ENCODE measurements at regions not wholly inside any gene's neighbourhood (a gene's known extent, or its start where the extent isn't known, plus 50 kb on each side); places are given as distances from the start of the nearest gene placed in this dataset.
"Not testable (repeated sequence)": the region's sequence is repeated elsewhere in the genome, so short reads cannot be mapped to it uniquely, and the experiment has no call there.

DNA sequence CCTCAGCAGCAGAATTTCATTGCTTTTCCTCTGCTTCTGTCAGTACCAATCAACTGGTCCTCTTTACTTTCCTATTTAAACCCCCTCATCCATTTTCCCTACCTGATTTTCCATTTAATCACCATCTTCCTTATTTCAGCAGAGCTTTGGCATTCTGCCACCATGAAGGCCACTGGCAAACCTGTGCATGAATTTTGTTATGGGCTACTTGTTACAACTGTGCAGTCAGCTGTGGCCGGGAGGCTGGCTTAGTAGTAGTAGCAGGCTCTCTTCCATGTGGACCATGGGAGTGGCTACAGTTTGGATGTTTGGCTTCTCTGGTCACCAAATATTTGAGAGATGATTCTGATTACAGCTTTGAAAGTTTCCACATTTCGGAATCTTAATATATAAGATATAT lies 976.6 kb upstream of the SEMA6A start:
- H3K4me3 ChIP-seq (ENCODE audit: low read length), result no peak overlapping the region
- TF ChIP-seq ZNF274 (IDR thresholded peaks at IDR 0.05; ENCODE audit: low read depth, low read length), result no peak

DNA sequence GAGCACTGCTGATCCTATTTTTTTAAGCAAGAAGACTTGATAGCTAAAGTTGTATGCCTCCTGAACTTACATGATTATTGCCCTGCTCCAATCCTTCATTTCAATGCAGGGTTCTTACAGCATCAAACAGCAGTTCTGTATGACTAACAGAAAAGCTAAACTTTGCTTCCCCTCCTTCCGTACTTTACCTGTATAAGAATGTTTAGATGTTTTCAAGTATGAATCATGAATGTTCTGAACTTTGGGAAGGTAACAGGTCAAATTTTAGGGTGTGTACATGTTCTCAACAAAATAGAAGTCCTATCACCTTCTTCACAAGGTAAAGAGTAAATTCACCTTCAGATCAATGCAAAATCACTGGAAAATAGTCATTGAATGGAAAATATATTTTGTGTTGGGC lies 972.6 kb upstream of the SEMA6A start:
- H3K4me3 ChIP-seq (ENCODE audit: low read length), result no peak overlapping the region
- TF ChIP-seq ZNF274 (IDR thresholded peaks at IDR 0.05; ENCODE audit: low read depth, low read length), result no peak

DNA sequence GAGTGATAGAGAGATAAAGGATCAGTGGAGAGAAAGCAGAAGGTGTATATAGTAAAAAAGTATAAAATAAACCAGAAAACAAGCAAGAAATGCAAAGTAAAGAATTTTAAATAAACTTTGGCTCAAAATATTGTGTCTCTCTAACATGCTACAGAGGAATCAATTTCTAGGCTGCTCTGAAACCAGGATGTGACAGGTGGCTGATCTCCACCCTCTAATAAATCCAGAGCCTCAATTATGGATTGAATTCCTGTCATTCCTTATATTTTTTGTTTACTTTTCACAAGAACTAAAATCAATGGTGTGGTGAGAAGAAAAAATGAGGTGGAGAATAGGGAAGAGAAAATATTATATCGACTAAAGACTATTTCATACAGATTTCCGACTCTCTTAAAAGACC lies 965.1 kb upstream of the SEMA6A start:
- no peak overlapping the region for H3K4me3 ChIP-seq (ENCODE audit: low read length)
- no peak for TF ChIP-seq ZNF274 (IDR thresholded peaks at IDR 0.05; ENCODE audit: low read depth, low read length)

DNA sequence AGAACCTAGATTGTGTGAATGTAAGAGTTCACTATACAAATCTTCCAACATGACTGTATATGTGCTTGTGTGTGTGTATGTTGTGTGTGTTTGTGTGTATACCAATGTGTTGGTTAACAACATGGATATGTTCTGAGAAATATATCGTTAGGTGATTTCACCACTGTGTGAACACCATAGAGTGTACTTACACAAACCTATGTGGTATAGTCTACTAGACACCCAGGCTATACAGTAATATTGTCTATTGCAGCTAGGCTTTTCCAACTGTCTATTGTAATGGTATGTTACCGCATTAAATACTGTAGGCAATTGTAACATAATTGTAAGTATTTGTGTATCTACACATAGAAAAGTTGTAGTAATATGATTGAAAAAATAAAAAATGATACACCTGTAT lies 959.2 kb upstream of the SEMA6A start:
- no peak for TF ChIP-seq ZNF274 (IDR thresholded peaks at IDR 0.05; ENCODE audit: low read depth, low read length)
- H3K4me3 ChIP-seq (ENCODE audit: low read length), result no peak overlapping the region

DNA sequence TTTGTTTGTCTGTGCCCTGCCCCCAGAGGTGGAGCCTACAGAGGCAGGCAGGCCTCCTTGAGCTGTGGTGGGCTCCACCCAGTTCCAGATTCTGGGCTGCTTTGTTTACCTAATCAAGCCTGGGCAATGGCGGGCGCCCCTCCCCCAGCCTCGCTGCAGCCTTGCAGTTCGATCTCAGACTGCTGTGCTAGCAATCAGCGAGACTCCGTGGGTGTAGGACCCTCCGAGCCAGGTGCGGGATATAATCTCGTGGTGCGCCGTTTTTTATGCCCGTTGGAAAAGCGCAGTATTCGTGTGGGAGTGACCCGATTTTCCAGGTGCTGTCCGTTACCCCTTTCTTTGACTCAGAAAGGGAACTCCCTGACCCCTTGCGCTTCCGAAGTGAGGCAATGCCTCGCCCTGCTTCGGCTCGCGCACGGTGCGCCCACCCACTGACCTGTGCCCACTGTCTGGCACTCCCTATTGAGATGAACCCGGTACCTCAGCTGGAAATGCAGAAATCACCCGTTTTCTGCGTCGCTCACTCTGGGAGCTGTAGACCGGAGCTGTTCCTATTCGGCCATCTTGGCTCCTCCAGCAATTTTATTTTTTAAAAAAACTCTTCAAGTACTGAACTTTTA lies 958.5 kb upstream of the SEMA6A start:
- H3K4me3 ChIP-seq (ENCODE audit: low read length), result not testable (repeated sequence)

DNA sequence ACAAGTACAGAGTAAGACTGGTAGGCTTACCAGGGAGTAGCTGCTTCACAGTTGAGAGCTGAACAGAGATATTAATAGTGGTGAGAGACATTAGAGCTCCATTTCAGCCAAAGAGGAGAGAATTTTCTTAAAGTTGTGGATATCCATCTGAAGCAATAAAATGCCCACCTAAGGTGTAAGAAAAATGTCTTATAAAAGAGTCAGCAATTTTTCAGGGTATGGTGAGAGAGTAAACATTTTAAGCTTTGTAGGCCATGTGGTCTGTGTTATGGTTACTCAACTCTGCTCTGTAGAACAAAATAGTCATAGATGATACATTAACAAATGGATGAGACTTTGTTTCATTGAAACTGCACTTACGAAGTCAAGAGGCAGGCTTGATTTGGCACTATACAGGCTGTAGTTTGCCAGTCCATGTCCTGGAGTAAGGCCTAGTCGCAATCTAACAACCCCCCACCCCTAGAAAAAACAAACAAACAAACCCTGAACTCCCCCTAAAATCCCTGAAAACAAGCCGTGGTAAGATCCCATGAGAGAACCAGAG lies 945.4 kb upstream of the SEMA6A start:
- TF ChIP-seq ZNF274 (IDR thresholded peaks at IDR 0.05; ENCODE audit: low read depth, low read length), result no peak
- no peak overlapping the region for H3K4me3 ChIP-seq (ENCODE audit: low read length)

DNA sequence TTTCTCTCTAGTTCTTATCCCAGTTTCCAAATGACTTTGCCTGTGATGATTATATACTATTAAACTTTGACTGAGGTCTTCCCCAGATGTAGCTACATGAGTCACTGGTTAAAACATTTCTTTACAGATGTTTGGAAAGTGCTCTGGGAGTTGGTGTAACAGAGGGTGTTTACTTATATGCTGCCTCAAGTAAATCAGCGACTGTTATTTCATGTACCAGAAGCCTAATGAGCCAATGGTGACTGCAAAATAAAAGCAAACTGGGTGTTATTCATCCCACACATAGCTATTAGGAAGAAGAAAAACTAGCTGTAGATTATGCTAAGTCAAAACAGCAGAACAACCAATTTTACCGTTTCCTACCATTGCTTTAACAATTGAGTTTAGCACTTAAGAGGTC lies 929.7 kb upstream of the SEMA6A start:
- H3K4me3 ChIP-seq (ENCODE audit: low read length), result no peak overlapping the region
- TF ChIP-seq ZNF274 (IDR thresholded peaks at IDR 0.05; ENCODE audit: low read depth, low read length), result no peak

DNA sequence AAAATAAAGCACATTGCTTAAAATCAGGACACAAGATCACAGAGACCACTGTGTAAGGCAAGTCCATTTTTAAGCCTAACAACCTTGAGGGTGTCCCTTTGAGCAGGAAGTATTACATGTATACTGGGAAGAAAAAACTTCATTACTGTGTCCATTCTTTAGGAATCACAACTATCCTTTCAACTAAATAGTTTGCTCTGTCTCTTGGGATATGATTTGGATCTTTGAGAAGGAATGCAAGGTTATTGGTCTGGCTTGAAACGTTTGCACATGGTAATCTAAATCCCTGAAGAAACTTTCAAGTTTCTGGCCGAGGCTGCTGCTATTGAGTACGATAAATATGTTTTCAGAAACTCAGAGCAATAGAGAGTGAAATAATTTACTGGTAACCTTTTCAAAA lies 923.0 kb upstream of the SEMA6A start:
- no peak for TF ChIP-seq ZNF274 (IDR thresholded peaks at IDR 0.05; ENCODE audit: low read depth, low read length)
- no peak overlapping the region for H3K4me3 ChIP-seq (ENCODE audit: low read length)

DNA sequence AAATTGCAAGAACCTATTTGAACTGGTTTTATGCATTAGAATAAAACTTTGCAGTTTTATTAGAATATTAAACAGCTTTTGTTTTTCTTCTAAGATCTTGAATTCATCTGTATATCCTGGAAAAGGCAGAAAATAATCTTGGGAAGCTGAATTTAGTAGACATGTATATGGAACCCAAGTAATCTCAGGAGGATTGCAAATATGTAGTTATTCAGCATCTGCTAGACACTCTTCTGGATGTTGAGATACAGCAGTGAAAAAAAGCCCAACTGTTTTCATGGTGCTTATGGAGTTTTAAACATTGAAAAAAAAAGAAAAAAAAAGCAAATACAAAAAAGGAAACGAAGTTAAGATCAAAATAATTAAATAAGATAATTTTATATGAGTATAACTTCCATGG lies 922.2 kb upstream of the SEMA6A start:
- no peak overlapping the region for H3K4me3 ChIP-seq (ENCODE audit: low read length)
- TF ChIP-seq ZNF274 (IDR thresholded peaks at IDR 0.05; ENCODE audit: low read depth, low read length), result no peak

DNA sequence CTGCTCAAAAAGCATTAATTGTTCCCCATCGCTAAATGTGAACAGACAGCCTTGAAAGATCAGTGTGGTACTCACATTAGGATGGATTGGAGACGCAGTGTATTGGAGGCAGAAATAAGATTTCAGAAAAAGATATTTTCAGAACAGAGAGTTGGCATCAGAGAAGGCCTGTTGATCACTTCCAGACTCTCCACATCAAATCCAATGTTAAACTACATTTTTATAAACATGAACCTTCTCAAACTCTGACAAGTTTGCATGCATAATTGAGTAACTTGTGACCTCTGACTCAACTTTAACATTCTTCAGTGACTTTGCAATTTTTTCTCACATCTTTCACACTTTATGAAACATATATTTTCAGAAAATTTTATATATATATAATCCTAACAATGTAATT lies 919.6 kb upstream of the SEMA6A start:
- no peak overlapping the region for H3K4me3 ChIP-seq (ENCODE audit: low read length)
- no peak for TF ChIP-seq ZNF274 (IDR thresholded peaks at IDR 0.05; ENCODE audit: low read depth, low read length)

DNA sequence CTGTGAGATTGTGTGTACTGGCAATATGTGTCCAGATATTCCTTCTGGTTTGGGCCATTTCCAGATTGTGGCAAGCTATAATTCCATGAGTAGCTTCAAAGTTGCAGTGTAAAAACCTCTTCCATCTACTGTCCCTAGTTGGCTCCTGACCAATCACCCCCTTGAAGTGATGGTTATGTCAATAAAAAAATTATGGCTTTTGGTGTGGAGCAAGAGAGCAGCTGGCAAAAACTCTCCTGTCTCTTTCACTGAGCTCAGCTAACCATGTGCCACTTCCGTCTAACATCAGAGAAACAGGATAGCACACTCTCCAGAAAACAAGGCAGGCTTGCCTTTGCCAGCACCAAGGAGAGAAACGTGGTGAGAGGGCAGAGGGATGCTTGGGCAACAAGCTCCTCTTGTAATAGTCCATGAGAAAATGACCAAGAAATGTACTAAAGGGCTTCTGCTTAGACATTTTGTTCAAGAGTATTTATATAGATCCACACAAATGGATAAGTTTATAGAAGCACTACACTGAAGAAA lies 914.4 kb upstream of the SEMA6A start:
- H3K4me3 ChIP-seq (ENCODE audit: low read length), result no peak overlapping the region
- TF ChIP-seq ZNF274 (IDR thresholded peaks at IDR 0.05; ENCODE audit: low read depth, low read length), result no peak

DNA sequence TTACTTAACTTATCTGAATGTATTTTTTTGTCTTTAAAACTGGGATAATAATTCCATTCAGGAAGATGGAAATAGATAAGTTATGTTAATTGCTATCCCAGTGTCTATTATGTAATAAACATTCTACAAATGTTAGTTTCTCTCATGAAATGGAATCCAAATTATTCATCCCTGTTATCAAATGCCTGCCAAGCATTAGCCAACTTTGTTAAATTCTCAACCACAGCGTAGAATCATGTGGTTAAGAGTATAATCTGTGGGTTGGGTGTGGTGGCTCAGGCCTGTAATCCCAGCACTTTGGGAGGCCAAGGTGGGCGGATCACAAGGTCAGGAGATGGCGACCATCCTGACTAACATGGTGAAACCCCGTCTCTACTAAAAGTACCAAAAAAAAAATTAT lies 912.9 kb upstream of the SEMA6A start:
- no peak for TF ChIP-seq ZNF274 (IDR thresholded peaks at IDR 0.05; ENCODE audit: low read depth, low read length)
- no peak overlapping the region for H3K4me3 ChIP-seq (ENCODE audit: low read length)

DNA sequence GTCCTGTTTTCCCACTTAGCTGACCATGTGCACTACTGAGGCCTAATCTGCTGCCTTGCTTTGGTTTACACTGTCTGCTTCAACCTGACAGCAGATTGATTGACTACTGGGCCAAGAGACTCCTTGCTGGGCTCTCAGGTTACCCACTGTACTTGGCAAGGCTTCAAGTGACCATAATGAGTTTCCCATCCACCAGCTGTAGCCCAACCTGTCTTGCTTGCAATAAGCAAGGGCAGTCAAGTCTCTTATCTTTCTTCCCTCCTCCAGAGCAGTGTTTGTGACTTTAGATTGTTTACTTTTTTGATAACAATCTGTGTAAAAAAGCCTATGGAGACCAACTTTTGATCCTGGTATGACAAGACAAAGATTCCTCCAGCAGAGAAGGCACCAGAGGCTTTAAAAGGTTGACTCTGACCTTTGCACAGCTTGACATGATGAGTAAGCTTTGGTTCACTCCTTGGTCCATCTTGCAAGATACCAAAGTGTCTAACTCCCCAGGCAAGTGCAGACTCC lies 912.3 kb upstream of the SEMA6A start:
- no peak for TF ChIP-seq ZNF274 (IDR thresholded peaks at IDR 0.05; ENCODE audit: low read depth, low read length)
- H3K4me3 ChIP-seq (ENCODE audit: low read length), result no peak overlapping the region

DNA sequence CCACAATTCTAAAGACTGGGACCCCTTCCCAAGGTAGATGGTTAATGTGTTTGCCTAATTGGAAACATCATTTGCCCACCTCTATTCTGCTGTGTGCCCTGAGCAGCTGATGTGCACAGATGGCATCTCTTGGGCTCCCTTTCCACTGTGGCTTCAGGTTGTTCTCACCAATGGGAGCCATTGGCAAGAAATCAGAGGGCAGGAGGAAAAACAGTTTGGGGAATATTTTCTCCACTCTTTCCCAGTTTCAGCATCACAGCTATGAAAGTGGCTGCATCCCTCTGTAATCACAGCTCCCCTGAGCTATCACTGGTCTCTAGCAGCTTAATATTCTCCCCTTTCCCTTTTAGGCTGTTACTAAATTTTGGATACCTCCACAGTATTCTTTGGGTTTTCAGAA lies 911.6 kb upstream of the SEMA6A start:
- H3K4me3 ChIP-seq (ENCODE audit: low read length), result no peak overlapping the region
- no peak for TF ChIP-seq ZNF274 (IDR thresholded peaks at IDR 0.05; ENCODE audit: low read depth, low read length)

DNA sequence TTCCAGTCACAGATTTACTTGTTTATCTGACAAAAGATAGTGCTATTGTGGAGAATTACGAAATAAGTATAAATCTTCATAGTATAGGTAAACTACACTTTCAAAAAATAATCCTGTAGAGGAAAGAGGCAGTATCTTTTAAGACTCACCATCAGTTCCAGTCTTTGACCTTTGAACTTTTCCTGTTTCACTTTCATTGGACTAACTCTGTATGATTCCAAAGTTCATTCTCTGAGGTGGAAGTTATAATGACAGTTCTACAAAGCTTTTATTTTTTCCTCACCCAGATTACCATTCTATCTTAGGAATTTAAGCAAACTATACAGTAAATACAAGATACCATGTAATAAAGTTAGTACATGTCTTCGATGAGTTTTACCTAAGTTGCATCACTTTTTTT lies 901.3 kb upstream of the SEMA6A start:
- no peak for TF ChIP-seq ZNF274 (IDR thresholded peaks at IDR 0.05; ENCODE audit: low read depth, low read length)
- no peak overlapping the region for H3K4me3 ChIP-seq (ENCODE audit: low read length)

DNA sequence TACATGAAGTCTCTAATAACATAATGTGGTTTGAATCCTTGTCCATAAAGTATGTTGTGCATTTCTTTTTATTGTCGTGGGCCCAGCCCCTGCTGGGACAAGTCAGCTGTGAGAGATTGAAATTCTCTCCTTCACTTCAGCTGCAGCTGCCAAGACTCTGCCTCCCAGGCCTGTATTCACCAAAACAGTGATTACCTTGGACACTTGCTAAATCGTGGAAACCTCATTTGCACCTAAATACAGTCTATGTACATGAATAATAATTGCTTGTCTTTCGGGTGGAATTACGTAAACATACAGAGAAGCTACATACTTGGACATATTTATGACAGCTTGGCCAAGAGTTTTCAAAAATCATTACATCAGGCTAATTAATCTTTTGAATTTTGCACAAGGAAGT lies 898.5 kb upstream of the SEMA6A start:
- H3K4me3 ChIP-seq (ENCODE audit: low read length), result no peak overlapping the region
- no peak for TF ChIP-seq ZNF274 (IDR thresholded peaks at IDR 0.05; ENCODE audit: low read depth, low read length)

Measured in GM08714 (cell line).